Sciatic nerve (tissue), 2 donors: ENCODE measurements at regions not wholly inside any gene's neighbourhood (a gene's known extent, or its start where the extent isn't known, plus 50 kb on each side); places are given as distances from the start of the nearest gene placed in this dataset.

Experiments used
- ATAC-seq: fragments of 200-7000 bp; cut with Tn5 transposase; one replicate; pipeline ENCODE4 v1.9.1; 2020; ENCODE audit warnings: mild to moderate bottlenecking, moderate library complexity
- DNase-seq: peaks from one replicate; pipeline ENCODE4 v3.0.0-alpha.2; 2020; ENCODE audit warnings: low spot score
- intact Hi-C: fragments of 100-400 bp; cut with DNase I; formaldehyde crosslinking; loops from one replicate; pipeline ENCODE4 v1.14.2; 2022
- donor health status: DM: no; HTN: no; CAD: no.
- donor health status: DM: no; HTN: no; CAD: no.

GRCh38 chr6:71544906-71545305, 256.3 kb downstream of the OGFRL1 start:
- DNase-seq (no peak), ATAC-seq (no peak)
- intact Hi-C loops = no loop called here

- intact Hi-C loops = no loop called here
- DNase-seq (no peak), ATAC-seq (no peak)
Observed at GRCh38 chr6:71545905-71546304, 257.3 kb downstream of the OGFRL1 start.

GRCh38 chr6:71551798-71552197, 263.2 kb downstream of the OGFRL1 start:
- ATAC-seq = no peak
- intact Hi-C loops = no loop called here
- DNase-seq = no peak

GRCh38 chr6:71556141-71556540, 267.5 kb downstream of the OGFRL1 start:
- DNase-seq = no peak
- no peak for ATAC-seq
- intact Hi-C loops = no loop called here

- intact Hi-C loops = no loop called here
- ATAC-seq (no peak), DNase-seq (no peak)
Observed at GRCh38 chr6:71558974-71559373, 270.4 kb downstream of the OGFRL1 start.

- DNase-seq (no peak), ATAC-seq (no peak)
- intact Hi-C loops = no loop called here
Observed at GRCh38 chr6:71567562-71567961, 279.0 kb downstream of the OGFRL1 start.

GRCh38 chr6:71577766-71578165, 289.2 kb downstream of the OGFRL1 start:
- DNase-seq = no peak
- no peak for ATAC-seq
- intact Hi-C loops = no loop called here

- intact Hi-C loops = no loop called here
- no peak for DNase-seq
- ATAC-seq = no peak
Observed at GRCh38 chr6:71579902-71580301, 291.3 kb downstream of the OGFRL1 start.

GRCh38 chr6:71582820-71583219, 294.2 kb downstream of the OGFRL1 start:
- intact Hi-C loops = no loop called here
- DNase-seq = no peak
- ATAC-seq = no peak

- DNase-seq = no peak
- intact Hi-C loops = no loop called here
Observed at GRCh38 chr6:71584712-71585436, 296.3 kb downstream of the OGFRL1 start.

GRCh38 chr6:71585472-71585871, 296.9 kb downstream of the OGFRL1 start:
- intact Hi-C loops = no loop called here
- DNase-seq = peak; percentile 57
- no peak for ATAC-seq

More at GRCh38 chr6:71584712-71585436, 296.3 kb downstream of the OGFRL1 start:
- peak; percentile 44 for ATAC-seq

- DNase-seq (no peak), ATAC-seq (no peak)
- intact Hi-C loops = no loop called here
Observed at GRCh38 chr6:71588490-71588889, 297.9 kb upstream of the RIMS1 start.

GRCh38 chr6:71589254-71589653, 297.1 kb upstream of the RIMS1 start:
- no peak for DNase-seq
- no peak for ATAC-seq
- intact Hi-C loops = no loop called here

- DNase-seq = no peak
- intact Hi-C loops = no loop called here
- ATAC-seq = no peak
Observed at GRCh38 chr6:71592643-71593042, 293.7 kb upstream of the RIMS1 start.

GRCh38 chr6:71599359-71599758, 287.0 kb upstream of the RIMS1 start:
- no peak for ATAC-seq
- intact Hi-C loops = no loop called here

GRCh38 chr6:71602385-71603007, 283.9 kb upstream of the RIMS1 start:
- DNase-seq (no peak), ATAC-seq (no peak)
- intact Hi-C loops = loop anchor here (5.0 kb wide), 1 partner anchor 960 kb away; no protein-coding TSS in a partner anchor

More at GRCh38 chr6:71599359-71599758, 287.0 kb upstream of the RIMS1 start:
- DNase-seq = no peak

- no peak for ATAC-seq
- DNase-seq = no peak
- intact Hi-C loops = loop anchor here (5.0 kb wide), 1 partner anchor 961 kb away; no protein-coding TSS in a partner anchor
Observed at GRCh38 chr6:71603021-71603420, 283.3 kb upstream of the RIMS1 start.

- intact Hi-C loops = no loop called here
Observed at GRCh38 chr6:71608646-71609045, 277.7 kb upstream of the RIMS1 start.

GRCh38 chr6:71619836-71620235, 266.5 kb upstream of the RIMS1 start:
- no peak for DNase-seq
- no peak for ATAC-seq
- intact Hi-C loops = no loop called here

More at GRCh38 chr6:71608646-71609045, 277.7 kb upstream of the RIMS1 start:
- ATAC-seq (no peak), DNase-seq (no peak)

GRCh38 chr6:71621918-71622519, 264.3 kb upstream of the RIMS1 start:
- intact Hi-C loops = no loop called here
- ATAC-seq (no peak), DNase-seq (no peak)
